DMS 273 (cell line): ENCODE measurements at regions not wholly inside any gene's neighbourhood (a gene's known extent, or its start where the extent isn't known, plus 50 kb on each side); places are given as distances from the start of the nearest gene placed in this dataset.
"Not testable (repeated sequence)": the region's sequence is repeated elsewhere in the genome, so short reads cannot be mapped to it uniquely, and the experiment has no call there.

ENCODE experiments used
- DNase-seq: peaks from one replicate; lab custom pipeline; 2025; ENCODE audit not compliant: unreplicated experiment; lab: John Stamatoyannopoulos, UW

DNA sequence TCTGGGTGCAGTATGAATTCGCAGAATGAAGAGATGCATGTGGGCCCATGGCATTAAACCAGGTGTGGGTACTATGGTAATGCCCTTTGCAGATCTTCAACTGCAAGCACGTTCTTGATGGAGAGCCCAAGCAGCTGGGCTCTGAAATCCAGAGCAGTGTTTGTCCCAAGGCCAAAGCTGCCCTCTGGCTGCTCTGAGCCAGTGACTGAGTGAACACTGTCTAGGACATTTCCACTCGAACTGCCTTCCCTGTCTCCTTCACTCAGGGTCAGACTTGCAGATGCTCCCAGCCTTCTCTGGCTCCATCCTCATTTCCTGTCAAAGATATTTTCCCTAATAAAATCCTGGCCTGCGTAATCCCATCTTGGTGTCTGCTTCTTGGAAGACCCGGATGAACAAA is 80.2 kb upstream of the GJB6 start:
- no peak for DNase-seq

DNA sequence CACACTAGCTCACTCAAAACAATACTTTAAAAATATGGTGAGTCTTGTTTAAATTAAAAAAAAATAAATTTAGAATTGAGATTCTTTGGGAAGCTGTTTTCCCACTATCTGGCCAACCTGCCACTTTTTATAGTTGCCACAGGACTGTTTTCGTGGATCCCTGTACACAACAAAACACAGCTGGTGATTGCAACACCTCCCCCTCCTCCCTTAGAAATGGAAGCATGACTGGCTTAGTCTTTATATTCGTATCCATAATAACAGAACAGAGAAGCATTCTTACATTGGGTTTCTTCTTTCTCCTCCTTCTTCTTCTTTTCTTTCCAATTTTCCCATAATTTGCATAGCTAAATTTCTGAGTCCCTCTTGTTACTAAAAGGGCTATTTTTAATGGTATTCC is 79.5 kb upstream of the GJB6 start:
- no peak for DNase-seq

DNA sequence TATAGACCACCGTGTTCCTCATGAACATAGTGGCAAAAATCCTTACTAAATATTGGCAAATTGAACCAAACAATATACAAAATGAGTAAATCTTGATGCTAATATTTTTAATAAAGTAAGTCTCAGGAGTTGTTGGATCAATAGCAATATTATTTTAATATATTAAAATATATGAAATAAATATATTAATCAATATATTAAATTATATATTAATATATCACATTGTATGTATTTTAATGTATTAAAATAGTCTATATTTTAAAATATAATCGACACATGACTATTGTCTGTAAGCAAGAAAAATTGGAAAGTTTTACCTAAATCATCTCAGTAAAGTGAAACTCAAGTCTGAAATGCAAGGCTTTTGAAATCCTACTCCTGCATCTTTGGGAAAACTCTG is 78.9 kb upstream of the GJB6 start:
- DNase-seq: no peak

DNA sequence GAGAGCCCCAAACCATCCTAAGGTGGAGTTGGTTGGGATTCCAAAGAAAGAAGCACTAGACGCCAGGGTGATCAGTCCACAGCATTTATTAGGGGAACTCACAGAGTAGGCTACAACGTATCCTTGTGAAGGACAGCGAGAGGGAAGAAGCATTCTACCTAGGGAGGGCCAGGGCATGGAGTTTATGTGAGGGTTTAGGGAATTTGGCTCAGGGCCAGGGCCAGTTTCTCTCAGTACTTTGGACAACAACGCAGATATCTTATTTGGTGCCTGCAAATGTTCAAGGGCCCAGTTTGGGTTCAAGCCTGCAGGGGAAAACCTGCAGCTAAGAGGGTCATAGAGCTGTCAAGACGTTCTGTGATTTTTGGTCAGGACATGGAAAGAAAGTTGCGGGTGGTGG is 73.9 kb upstream of the GJB6 start:
- no peak for DNase-seq

DNA sequence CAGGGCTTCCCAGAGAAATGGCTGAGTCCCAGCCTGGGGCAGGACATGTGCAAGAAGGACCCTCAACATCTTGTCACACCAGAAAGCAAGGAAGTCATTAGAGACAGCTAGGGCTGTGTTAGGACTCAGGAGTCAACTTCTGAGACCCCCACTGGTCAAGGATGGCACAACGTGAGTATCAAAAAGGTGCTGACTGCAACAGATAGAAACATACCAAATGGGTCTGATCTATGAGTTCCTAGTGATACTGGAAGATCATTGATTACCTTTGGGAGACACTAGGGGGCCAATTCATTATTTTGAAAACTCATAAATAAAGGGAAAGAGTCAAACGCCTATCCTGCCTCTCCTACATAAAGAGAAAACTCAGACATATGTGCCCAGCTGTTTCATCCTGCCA is 73.5 kb upstream of the GJB6 start:
- no peak for DNase-seq

DNA sequence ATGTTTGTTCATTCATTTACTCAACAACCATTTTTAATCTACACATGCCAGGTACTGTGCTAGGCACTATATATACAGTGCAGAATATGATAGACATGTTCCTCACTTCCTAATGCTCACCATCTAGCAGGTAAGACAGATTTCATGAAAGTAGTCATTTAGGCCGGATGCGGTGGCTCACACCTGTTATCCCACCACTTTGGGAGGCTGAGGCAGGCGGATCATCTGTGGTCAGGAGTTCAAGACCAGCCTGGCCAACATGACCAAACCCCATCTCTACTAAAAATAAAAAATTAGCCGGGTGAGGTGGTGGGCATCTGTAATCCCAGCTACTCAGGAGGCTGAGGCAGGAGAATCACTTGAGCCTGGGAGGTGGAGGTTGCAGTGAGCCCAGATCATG is 71.9 kb upstream of the GJB6 start:
- not testable (repeated sequence) for DNase-seq

DNA sequence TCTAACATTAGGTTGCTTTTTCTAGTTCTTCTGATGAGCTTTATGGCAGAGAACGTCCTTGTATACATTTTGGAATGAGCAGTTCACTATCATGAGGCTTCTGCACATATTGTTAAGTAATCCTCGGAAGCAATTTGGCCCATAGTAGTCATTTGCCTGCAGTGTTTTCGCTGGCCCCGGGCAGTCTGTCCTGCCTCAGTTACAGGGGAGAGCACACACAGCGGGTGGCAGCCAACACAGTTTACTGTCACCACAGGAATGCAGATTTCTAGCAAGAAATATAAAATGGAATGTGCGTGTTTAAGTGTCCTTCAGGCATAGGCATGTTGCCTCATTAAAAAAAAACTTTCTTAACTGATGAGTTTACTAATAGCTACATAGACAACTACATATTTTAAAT is 71.5 kb upstream of the GJB6 start:
- DNase-seq: no peak

DNA sequence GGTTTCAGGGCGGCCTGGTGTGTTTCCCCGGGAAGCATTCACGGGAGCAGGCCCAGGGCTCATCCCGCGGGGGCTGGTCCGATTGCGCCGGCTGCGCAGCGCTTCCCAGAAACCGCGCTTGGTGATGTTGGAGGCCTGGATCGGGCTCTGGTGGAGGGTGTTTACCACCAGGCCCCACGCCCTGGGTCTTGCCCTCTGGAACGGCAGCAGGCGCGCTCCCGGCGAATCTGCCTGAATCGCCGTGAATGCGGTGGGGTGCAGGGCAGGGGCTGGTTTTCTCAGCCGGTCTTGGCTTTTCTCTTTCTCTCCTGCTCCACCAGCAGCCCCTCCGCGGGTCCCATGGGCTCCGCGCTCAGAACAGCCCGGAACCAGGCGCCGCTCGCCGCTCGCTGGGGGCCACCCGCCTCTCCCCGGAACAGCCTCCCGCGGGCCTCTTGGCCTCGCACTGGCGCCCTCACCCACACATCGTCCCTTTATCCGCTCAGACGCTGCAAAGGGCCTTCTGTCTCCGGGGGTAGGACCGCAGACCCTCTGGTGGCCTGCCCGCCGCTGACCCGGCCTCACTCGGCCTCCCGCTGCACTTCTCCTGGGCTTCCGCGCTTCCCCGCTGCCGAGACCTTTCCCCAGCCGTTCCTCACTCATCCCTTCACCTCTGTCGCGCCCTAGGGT is 69.4 kb upstream of the GJB6 start:
- no peak for DNase-seq

DNA sequence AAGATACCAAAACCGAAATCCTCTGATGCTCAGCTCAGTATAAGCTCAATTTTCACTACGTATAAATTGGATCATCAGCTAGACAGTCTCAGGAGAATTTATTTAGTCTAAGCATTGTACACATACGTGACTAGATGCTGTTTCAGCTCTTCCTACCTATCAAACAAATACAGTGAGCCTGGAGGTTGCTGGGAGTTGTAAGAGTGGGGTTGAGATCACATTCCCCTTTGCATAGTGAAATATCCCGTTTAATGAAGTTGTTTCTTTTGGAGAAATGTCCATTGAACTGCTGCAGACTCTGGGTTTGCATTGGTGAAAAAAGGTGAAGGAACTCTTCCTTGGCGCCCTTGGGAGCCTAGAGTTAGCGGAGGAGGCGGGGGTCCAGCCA is 68.9 kb upstream of the GJB6 start:
- DNase-seq: no peak

DNA sequence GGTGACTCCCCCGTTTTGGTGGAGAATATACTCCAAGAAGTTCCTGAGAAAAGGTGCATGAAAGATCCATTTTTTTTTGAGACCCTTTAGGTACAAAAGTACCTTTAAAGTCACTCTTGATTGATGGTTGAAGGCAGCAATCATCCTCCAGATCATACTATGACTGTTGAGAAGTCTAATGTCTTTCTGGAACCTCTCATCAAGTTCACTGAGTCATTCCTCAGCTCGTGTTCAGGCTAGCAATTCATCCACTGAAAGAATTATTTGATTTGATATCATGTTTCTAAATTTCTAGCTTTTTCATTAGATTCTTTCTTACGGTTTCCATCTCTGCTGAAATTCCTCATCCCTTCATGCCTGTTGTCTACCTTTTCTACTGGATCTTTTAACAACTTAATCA is 65.1 kb upstream of the GJB6 start:
- DNase-seq: no peak

DNA sequence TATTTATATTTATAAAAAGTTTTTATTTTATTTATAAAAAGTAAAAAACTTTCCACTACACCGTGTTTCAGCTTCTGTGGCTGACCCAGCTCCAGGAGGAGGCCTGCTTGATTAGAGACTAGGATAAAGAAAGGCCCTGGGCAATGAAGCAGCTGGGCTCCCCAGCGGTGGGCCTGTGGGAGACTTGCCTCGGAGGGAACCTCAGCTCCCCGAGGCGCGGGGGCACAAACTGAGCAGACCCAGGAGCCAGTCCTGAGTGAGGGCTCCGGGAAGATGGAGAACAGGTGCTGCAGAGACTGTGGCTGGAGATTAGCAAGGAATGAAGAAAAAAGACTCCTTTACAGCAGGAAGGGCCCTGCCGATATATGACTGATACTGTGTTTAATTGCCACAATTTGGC is 63.8 kb upstream of the GJB6 start:
- DNase-seq: no peak

DNA sequence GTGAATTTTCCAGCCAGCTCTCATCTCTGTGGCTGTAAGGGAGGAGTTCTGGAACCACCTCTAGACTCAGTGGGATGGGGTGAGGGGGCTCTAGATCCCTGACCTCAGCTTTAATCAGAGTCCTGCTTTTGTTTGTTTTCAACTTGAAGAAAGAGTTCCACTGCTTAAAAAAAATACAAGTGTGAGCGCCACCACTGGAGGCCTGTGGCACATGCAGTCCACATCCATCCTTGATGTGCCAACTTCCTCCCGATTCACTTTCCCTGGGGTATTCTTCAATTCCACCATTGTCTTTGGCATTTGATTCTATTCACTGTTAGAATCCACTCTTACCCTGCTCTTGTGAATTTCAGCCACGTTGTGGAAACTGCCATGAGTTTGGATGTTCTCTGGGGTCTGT is 62.4 kb upstream of the GJB6 start:
- no peak for DNase-seq

DNA sequence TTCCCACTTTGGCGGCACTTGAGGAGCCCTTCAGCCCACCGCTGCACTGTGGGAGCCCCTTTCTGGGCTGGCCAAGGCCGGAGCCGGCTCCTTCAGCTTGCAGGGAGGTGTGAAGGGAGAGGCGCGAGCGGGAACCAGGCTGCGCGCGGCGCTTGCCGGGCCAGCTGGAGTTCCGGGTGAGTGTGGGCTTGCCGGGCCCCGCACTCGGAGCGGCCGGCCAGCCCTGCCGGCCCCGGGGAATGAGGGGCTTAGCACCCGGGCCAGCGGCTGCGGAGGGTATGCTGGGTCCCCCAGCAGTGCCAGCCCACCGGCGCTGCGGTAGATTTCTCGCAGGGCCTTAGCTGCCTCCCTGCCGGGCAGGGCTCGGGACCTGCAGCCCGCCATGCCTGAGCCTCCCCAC is 60.2 kb upstream of the GJB6 start:
- DNase-seq: not testable (repeated sequence)

DNA sequence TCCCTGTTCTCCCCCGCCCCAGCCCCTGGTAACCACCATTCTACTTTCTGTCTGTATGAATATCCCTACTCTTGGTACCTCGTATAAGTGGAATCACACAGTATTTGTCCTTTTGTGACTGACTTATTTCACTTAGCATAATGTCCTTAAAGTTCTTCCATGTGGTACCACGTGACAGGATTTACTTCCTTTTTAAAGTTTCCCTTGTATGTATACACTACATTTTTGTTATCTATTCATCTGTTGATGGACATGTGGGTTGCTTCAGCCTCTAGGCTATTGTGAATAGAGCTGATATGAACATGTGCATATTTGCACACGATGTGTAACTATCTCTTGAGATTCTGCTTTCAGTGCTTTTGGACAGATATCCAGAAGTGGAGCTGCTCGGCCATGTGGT is 59.6 kb upstream of the GJB6 start:
- DNase-seq: no peak

DNA sequence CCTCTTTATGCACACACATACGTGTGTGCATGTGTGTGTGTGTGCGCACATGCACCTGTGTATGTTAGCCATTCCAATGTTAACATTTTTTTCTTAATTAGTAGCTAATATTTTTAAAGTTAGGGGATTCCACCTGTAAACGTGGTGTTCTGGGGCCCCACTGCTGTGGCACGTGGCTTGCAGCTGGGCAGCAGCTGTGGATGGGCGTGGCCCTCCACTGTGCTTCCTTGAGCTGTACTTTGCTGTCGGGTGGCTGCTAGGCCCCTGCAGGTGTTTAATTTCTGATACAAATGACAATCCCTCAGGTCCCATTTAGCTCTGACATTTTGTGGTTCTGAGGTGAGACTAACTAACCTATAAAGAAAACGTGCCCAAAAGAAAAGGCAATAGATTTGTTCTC is 58.9 kb upstream of the GJB6 start:
- no peak for DNase-seq

DNA sequence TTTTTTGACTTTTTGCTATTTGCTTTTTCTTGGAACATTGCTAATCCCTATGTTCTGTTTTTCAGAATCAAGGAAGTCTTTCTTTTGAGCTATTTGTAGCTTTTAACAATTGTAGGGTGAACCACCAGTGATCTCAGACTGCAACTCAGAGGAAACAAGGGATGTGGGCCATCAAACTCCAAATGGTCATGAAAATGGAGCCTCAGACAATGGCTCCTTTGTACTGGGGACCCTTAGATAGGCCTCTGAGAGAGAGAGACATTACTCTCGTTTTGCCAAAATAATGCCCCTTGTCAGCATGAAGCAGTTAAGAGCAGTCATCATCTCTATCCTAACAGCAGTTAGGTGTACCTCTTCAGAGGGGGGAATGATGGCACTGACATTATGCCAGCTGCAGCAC is 56.4 kb upstream of the GJB6 start:
- DNase-seq: no peak

DNA sequence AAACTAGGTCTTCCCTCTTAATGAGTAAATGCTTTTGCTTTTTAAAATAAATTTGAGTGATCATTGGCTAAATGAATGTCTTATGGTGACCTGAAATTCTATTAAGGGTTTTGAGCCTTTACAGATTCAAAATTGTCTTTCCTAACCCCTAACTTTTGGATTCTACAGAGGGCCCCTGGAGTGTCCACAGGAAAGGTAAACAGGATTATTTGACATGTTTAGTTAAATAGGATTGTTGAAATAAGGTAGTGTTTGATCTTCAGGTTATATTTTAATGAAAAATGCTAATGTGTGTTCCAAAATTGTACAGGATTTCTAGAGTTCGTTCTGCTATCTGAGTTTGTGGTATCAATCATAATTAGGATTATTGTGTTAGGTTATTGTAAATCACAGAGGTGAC is 55.9 kb upstream of the GJB6 start:
- DNase-seq: no peak

DNA sequence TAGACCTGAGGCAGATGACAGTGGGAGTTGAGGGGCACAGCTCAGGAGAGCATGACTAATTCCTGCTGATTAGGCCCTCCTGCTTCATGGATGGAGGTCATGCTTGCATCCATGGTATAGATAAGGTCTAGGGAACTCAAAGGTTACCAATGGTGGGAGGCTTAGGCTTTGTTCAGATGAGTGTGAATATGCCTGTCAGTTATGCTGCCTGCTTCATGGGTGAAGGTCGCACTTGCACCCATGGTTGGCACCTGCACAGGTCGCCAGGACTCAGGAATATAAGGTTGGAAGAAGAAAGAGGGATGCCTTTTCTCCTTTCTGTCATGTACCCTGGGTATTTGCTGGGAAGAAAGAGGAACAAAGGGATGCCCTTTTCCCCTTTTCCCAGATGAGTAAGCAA is 53.4 kb upstream of the GJB6 start:
- no peak for DNase-seq
